ENCODE measurements at regions not wholly inside any gene's neighbourhood (a gene's known extent, or its start where the extent isn't known, plus 50 kb on each side); places are given as distances from the start of the nearest gene placed in this dataset.
"Not testable (repeated sequence)": the region's sequence is repeated elsewhere in the genome, so short reads cannot be mapped to it uniquely, and the experiment has no call there.

- not testable (repeated sequence) for DNase-seq
These were observed 345.9 kb downstream of the TUBA3C start for GRCh38 chr13:18835754-18836153.

- DNase-seq = not testable (repeated sequence)
These were observed 356.9 kb downstream of the TUBA3C start for GRCh38 chr13:18824678-18825077.

- DNase-seq = not testable (repeated sequence)
These were observed 358.7 kb downstream of the TUBA3C start for GRCh38 chr13:18822655-18823639.

- DNase-seq = not testable (repeated sequence)
These were observed 407.6 kb downstream of the TUBA3C start for GRCh38 chr13:18773988-18774387.

- not testable (repeated sequence) for DNase-seq
These were observed 439.9 kb downstream of the TUBA3C start for GRCh38 chr13:18741696-18742095.

GRCh38 chr13:18739310-18739709 lies 442.3 kb downstream of the TUBA3C start:
- no peak for DNase-seq

- not testable (repeated sequence) for DNase-seq
These were observed 443.5 kb downstream of the TUBA3C start for GRCh38 chr13:18738086-18738485.

GRCh38 chr13:18727138-18727537 lies 454.5 kb downstream of the TUBA3C start:
- not testable (repeated sequence) for DNase-seq

GRCh38 chr13:18726524-18726923 lies 455.1 kb downstream of the TUBA3C start:
- DNase-seq = not testable (repeated sequence)

GRCh38 chr13:18725242-18725822 lies 456.3 kb downstream of the TUBA3C start:
- not testable (repeated sequence) for DNase-seq

- DNase-seq = no peak
These were observed 466.7 kb downstream of the TUBA3C start for GRCh38 chr13:18714889-18715288.

- not testable (repeated sequence) for DNase-seq
These were observed 471.0 kb downstream of the TUBA3C start for GRCh38 chr13:18710673-18711072.

GRCh38 chr13:18706538-18706937 lies 475.1 kb downstream of the TUBA3C start:
- DNase-seq = not testable (repeated sequence)

GRCh38 chr13:18702464-18703247 lies 479.0 kb downstream of the TUBA3C start:
- DNase-seq = not testable (repeated sequence)

- not testable (repeated sequence) for DNase-seq
These were observed 483.3 kb downstream of the TUBA3C start for GRCh38 chr13:18698332-18698731.

- DNase-seq = not testable (repeated sequence)
These were observed 483.8 kb downstream of the TUBA3C start for GRCh38 chr13:18697851-18698250.

- DNase-seq = not testable (repeated sequence)
These were observed 484.4 kb downstream of the TUBA3C start for GRCh38 chr13:18697221-18697620.

GRCh38 chr13:18677403-18677802 lies 504.2 kb downstream of the TUBA3C start:
- DNase-seq = not testable (repeated sequence)

- DNase-seq = not testable (repeated sequence)
These were observed 506.4 kb downstream of the TUBA3C start for GRCh38 chr13:18675268-18675667.

GRCh38 chr13:18673794-18674193 lies 507.8 kb downstream of the TUBA3C start:
- not testable (repeated sequence) for DNase-seq

GRCh38 chr13:18666585-18666984 lies 515.0 kb downstream of the TUBA3C start:
- not testable (repeated sequence) for DNase-seq
